MM.1S (cell line): ENCODE measurements at regions not wholly inside any gene's neighbourhood (a gene's known extent, or its start where the extent isn't known, plus 50 kb on each side); places are given as distances from the start of the nearest gene placed in this dataset.

Source experiments
- DNase-seq: peaks from one replicate; pipeline ENCODE4 v3.0.0-alpha.2; 2015
- H2AFZ ChIP-seq: fragments of 300-600 bp; sonication (generic); 2 replicates; pipeline ENCODE4 v1.6.0; 2016; ENCODE audit warnings: antibody characterized with exemption, low read length
- H3F3A ChIP-seq: fragments of 300-600 bp; sonication (generic); 2 replicates; pipeline ENCODE4 v1.6.1; 2016; ENCODE audit warnings: mild to moderate bottlenecking, antibody characterized with exemption, low read length, moderate library complexity, mixed read lengths; ENCODE audit not compliant: insufficient read depth
- H3K27ac ChIP-seq: fragments of 300-600 bp; sonication (generic); 2 replicates; pipeline ENCODE4 v1.5.1; 2016; ENCODE audit warnings: mild to moderate bottlenecking, low read length
- H3K27me3 ChIP-seq: fragments of 300-600 bp; sonication (generic); replicated peaks from 2 replicates; pipeline ENCODE4 v1.6.0; 2016; ENCODE audit warnings: low read length; ENCODE audit not compliant: insufficient read depth
- H3K36me3 ChIP-seq: fragments of 300-600 bp; sonication (generic); replicated peaks from 2 replicates; pipeline ENCODE4 v1.6.1; 2016; ENCODE audit warnings: mild to moderate bottlenecking, low read length, mixed read lengths; ENCODE audit not compliant: insufficient read depth
- H3K4me1 ChIP-seq: fragments of 300-600 bp; sonication (generic); 2 replicates; pipeline ENCODE4 v1.6.1; 2016; ENCODE audit warnings: low read length, mixed read lengths
- H3K4me2 ChIP-seq: fragments of 300-600 bp; sonication (generic); 2 replicates; pipeline ENCODE4 v1.6.0; 2016; ENCODE audit warnings: low read depth, low read length
- H3K4me3 ChIP-seq: fragments of 300-600 bp; sonication (generic); 2 replicates; pipeline ENCODE4 v1.5.1; 2016; ENCODE audit warnings: low read length, mixed read lengths
- H3K79me2 ChIP-seq: fragments of 300-600 bp; sonication (generic); 2 replicates; pipeline ENCODE4 v1.6.1; 2016; ENCODE audit warnings: mixed run types, low read length, mixed read lengths
- H3K9ac ChIP-seq: fragments of 300-600 bp; sonication (generic); 2 replicates; pipeline ENCODE4 v1.6.1; 2016; ENCODE audit warnings: low read length, mixed read lengths
- H3K9me2 ChIP-seq: fragments of 300-600 bp; sonication (generic); replicated peaks from 2 replicates; pipeline ENCODE4 v1.6.1; 2016; ENCODE audit warnings: mild to moderate bottlenecking, low read length, mixed read lengths; ENCODE audit not compliant: insufficient read depth
- H3K9me3 ChIP-seq: fragments of 300-600 bp; sonication (generic); replicated peaks from 2 replicates; pipeline ENCODE4 v1.6.1; 2016; ENCODE audit warnings: mild to moderate bottlenecking, low read length, mixed read lengths; ENCODE audit not compliant: insufficient read depth
- H4K20me1 ChIP-seq: fragments of 300-600 bp; sonication (generic); 2 replicates; pipeline ENCODE4 v1.6.1; 2016; ENCODE audit warnings: mild to moderate bottlenecking, low read length, moderate library complexity, mixed read lengths; ENCODE audit not compliant: insufficient read depth
- EZH2 ChIP-seq: fragments of 300-600 bp; sonication (generic); optimal IDR thresholded peaks from 2 replicates; pipeline ENCODE3; 2017; ENCODE audit warnings: low read depth, mild to moderate bottlenecking, antibody characterized with exemption, low read length, mixed read lengths
- EZH2phosphoT487 ChIP-seq: fragments of 300-600 bp; sonication (generic); IDR thresholded peaks from 2 replicates; pipeline ENCODE4 v1.6.1; 2018; ENCODE audit warnings: antibody characterized with exemption, low read length
- TF ChIP-seq, protein P1 (sequence below): fragments of 300-600 bp; sonication (generic); IDR thresholded peaks from 2 replicates; pipeline ENCODE4 v1.5.1; 2016; ENCODE audit warnings: antibody characterized with exemption, low read length, mixed read lengths

DNA sequence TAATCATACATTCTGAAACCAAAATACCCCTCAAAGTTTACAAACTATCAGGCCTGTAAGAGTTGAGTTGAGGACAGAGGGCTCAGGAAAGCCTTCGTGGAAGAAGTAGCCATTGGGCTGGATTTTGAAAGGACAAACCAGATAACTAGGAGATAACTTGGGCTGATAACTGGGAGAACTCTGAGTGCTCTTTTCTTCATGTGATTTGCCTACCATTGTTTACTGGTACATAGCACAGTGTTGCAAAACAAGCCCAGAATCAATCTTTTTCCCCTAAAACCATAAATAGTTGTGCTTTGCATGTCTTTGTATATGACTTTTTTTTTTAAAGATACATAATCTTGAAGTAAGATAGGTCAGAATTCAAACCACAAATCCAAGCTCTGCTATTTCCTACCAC is 106.7 kb upstream of the ITGB1 start:
- no peaks in the 10 kb centered on the region for H3K9me2 ChIP-seq
- TF ChIP-seq, protein P1, sequence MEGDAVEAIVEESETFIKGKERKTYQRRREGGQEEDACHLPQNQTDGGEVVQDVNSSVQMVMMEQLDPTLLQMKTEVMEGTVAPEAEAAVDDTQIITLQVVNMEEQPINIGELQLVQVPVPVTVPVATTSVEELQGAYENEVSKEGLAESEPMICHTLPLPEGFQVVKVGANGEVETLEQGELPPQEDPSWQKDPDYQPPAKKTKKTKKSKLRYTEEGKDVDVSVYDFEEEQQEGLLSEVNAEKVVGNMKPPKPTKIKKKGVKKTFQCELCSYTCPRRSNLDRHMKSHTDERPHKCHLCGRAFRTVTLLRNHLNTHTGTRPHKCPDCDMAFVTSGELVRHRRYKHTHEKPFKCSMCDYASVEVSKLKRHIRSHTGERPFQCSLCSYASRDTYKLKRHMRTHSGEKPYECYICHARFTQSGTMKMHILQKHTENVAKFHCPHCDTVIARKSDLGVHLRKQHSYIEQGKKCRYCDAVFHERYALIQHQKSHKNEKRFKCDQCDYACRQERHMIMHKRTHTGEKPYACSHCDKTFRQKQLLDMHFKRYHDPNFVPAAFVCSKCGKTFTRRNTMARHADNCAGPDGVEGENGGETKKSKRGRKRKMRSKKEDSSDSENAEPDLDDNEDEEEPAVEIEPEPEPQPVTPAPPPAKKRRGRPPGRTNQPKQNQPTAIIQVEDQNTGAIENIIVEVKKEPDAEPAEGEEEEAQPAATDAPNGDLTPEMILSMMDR: no peak
- no peak for TF ChIP-seq EZH2phosphoT487
- no peak for TF ChIP-seq EZH2

DNA sequence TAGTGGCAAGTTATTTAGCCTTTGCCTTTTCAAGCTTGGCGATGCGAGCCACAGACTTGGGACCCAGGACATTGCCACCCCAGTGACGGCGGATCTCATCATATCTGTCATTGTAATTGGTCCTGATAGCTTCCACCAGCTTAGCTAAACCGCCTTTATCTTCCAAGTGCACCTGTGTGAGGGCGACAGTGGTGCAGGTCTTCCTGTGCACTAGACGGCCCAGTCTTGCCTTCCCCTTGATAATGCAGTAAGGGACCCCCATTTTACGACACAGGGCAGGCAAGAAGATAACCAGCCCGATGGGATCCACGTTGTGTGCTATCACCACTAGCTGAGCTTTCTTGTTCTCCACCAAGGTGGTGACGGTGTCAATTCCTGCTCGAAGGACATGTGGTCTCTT is 99.6 kb upstream of the ITGB1 start:
- Histone ChIP-seq H3K4me1 (no peaks in the 10 kb centered on the region), H3K79me2 (no peaks in the 10 kb centered on the region), H3K27me3 (no peaks in the 10 kb centered on the region), H3K36me3 (no peaks in the 10 kb centered on the region), H3K9ac (no peak overlapping the region), H3K27ac (no peak overlapping the region), H3K4me3 (no peak overlapping the region), H3K9me2 (no peaks in the 10 kb centered on the region), H3F3A (no peaks in the 10 kb centered on the region), H3K9me3 (no peaks in the 10 kb centered on the region), H4K20me1 (no peaks in the 10 kb centered on the region), H2AFZ (no peak overlapping the region), H3K4me2 (no peak overlapping the region)
- TF ChIP-seq, protein P1: no peak
- TF ChIP-seq EZH2phosphoT487 (no peak), EZH2 (no peak)
- no peak for DNase-seq

More for the DNA sequence above, 106.7 kb upstream of the ITGB1 start:
- H3K36me3 ChIP-seq: no peaks in the 10 kb centered on the region
- H3K9ac ChIP-seq: no peak overlapping the region
- H3K79me2 ChIP-seq: no peaks in the 10 kb centered on the region
- H3K27ac ChIP-seq: no peak overlapping the region
- no peaks in the 10 kb centered on the region for H4K20me1 ChIP-seq
- H3K4me3 ChIP-seq: no peak overlapping the region
- DNase-seq: no peak
- no peak overlapping the region for H2AFZ ChIP-seq
- no peaks in the 10 kb centered on the region for H3K27me3 ChIP-seq
- no peak overlapping the region for H3K4me2 ChIP-seq
- no peaks in the 10 kb centered on the region for H3K4me1 ChIP-seq
- H3K9me3 ChIP-seq: no peaks in the 10 kb centered on the region
- H3F3A ChIP-seq: no peaks in the 10 kb centered on the region

DNA sequence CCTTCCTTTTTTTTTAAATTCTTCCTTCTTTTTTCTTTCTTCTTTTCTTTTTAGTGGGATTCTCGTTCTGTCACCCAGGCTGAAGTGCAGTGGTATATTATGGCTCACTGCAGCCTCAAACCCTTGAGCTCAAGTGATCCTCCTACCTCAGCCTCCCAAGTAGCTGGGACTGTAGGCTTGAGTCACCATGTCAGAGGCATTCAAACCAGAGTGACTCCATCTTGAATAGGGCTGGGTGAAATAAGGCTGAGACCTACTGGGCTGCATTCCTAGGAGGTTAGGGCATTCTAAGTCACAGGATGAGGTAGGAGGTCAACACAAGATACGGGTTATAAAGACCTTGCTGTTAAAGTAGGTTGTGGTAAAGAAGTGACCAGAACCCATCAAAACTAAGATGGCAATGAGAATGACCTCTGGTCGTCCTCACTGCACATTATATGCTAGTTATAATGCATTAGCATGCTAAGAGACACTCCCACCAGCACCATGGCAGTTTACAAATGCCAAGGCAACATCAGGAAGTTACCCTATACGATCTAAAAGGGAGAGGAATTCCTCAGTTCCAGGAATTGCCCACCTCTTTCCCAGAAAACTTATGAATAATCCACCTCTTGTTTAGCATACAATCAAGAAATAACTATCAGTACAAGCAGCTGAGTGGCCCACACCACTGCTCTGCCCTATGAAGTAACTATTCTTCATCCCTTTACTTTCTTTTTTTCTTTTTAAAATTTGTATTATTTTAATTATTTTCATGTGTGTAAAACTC is 99.0 kb upstream of the ITGB1 start:
- no peak overlapping the region for H2AFZ ChIP-seq
- H3K27ac ChIP-seq: no peak overlapping the region
- H3K9me2 ChIP-seq: no peaks in the 10 kb centered on the region
- H3K9ac ChIP-seq: no peak overlapping the region
- no peaks in the 10 kb centered on the region for H3F3A ChIP-seq
- no peaks in the 10 kb centered on the region for H3K36me3 ChIP-seq
- no peak overlapping the region for H3K4me2 ChIP-seq
- H3K79me2 ChIP-seq: no peaks in the 10 kb centered on the region
- H4K20me1 ChIP-seq: no peaks in the 10 kb centered on the region
- H3K4me1 ChIP-seq: no peaks in the 10 kb centered on the region
- no peak overlapping the region for H3K4me3 ChIP-seq
- TF ChIP-seq EZH2 (no peak), EZH2phosphoT487 (no peak)
- TF ChIP-seq, protein P1: no peak
- no peak for DNase-seq
- H3K27me3 ChIP-seq: no peaks in the 10 kb centered on the region
- no peaks in the 10 kb centered on the region for H3K9me3 ChIP-seq
